ENCODE measurements at regions not wholly inside any gene's neighbourhood (a gene's known extent, or its start where the extent isn't known, plus 50 kb on each side); places are given as distances from the start of the nearest gene placed in this dataset.
A peak's percentile ranks its signal among the peaks of the same experiment; 100 is the strongest.

DNA sequence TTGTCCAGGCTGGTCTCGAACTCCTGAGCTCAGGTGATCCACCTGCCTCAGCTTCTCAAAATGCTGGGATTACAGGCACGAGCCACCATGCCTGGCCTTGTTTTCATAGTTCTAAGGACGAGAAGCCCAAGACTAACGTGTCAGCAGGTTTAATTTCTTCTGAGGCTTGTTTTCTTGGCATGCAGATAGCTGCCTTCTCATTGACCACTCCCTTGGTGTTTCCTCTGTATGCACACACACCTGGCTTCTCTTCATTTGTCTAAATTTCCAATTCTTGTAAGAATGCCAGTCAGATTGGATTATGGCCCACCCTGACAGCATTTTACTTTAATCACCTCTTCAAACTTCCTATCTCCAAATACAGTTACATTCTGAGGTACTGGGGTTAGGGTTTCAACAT, 72.5 kb upstream of the CTSC start:
- 77 to 82% methylated on average over 4 of the region's 4 CpGs for WGBS, 2 donors
- ATAC-seq (ENCODE audit: low FRiP score in 2 of 2) = no peak

DNA sequence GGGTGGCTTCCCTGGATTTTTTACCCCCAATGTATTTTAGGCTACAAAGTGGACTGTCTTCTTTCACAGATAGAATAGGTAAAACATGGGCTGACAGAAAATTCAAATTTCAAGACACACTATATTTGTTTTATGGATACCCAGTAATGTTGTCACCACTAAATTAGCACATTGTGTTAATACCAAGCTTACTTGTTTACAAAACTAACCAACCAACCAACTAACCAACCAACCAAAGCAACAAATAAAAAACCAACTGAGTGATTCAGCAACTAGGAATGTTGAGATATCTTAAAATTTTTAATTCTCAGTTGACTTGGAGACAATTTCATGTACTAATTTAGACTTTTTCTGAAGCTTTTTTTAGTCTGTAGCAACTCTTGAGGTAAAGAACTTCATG, 69.3 kb upstream of the CTSC start:
- H3K27ac ChIP-seq = no peak overlapping the region
- peaks cover 9 to 20% (median 14%) of the 10 kb centered on the region in 4 donors for H3K4me1 ChIP-seq
- H3K27me3 ChIP-seq = no peaks in the 10 kb centered on the region
- ATAC-seq (ENCODE audit: low FRiP score in 2 of 2) (no peak), DNase-seq (no peak)
- H3K9me3 ChIP-seq = no peaks in the 10 kb centered on the region
- no peaks in the 10 kb centered on the region for H3K36me3 ChIP-seq
- no peak overlapping the region for H3K4me3 ChIP-seq
- TF ChIP-seq EP300 (IDR thresholded peaks at IDR 0.05) (no peak), POLR2AphosphoS5 (IDR thresholded peaks at IDR 0.05) (no peak), POLR2A (IDR thresholded peaks at IDR 0.05) (no peak)
- TF ChIP-seq, protein P1, sequence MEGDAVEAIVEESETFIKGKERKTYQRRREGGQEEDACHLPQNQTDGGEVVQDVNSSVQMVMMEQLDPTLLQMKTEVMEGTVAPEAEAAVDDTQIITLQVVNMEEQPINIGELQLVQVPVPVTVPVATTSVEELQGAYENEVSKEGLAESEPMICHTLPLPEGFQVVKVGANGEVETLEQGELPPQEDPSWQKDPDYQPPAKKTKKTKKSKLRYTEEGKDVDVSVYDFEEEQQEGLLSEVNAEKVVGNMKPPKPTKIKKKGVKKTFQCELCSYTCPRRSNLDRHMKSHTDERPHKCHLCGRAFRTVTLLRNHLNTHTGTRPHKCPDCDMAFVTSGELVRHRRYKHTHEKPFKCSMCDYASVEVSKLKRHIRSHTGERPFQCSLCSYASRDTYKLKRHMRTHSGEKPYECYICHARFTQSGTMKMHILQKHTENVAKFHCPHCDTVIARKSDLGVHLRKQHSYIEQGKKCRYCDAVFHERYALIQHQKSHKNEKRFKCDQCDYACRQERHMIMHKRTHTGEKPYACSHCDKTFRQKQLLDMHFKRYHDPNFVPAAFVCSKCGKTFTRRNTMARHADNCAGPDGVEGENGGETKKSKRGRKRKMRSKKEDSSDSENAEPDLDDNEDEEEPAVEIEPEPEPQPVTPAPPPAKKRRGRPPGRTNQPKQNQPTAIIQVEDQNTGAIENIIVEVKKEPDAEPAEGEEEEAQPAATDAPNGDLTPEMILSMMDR (IDR thresholded peaks at IDR 0.05) = no peak

More for the DNA sequence above, 72.5 kb upstream of the CTSC start:
- H3K9me3 ChIP-seq = no peaks in the 10 kb centered on the region
- no peak for DNase-seq
- no peak overlapping the region for H3K27ac ChIP-seq
- H3K36me3 ChIP-seq = no peaks in the 10 kb centered on the region
- TF ChIP-seq POLR2AphosphoS5 (IDR thresholded peaks at IDR 0.05) (no peak), EP300 (IDR thresholded peaks at IDR 0.05) (no peak), POLR2A (IDR thresholded peaks at IDR 0.05) (no peak)
- TF ChIP-seq, protein P1 (IDR thresholded peaks at IDR 0.05) = no peak
- H3K4me3 ChIP-seq = no peak overlapping the region
- H3K27me3 ChIP-seq = no peaks in the 10 kb centered on the region
- H3K4me1 ChIP-seq = peaks cover 5 to 16% (median 13%) of the 10 kb centered on the region in 4 donors

DNA sequence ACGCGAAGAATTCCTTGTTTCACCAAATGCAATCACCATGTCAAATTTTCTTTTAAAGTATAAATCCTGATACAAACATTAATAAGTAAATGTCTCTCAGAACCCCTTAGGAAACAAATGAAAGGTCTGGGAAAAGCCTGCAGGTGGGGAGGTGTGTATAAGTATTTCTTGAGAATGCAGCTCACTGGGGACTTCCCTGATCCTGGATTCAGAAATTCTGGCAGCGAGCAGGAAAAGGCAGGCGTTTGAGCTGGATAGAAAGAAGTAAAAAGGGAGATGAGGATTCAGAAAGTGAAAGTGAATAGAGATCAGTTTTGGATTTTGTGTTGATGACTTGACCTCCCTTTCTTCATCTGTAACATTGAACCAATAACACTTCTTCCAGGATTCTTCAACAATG, 68.3 kb upstream of the CTSC start:
- WGBS, 2 donors = 71 to 78% methylated on average over 4 of the region's 4 CpGs
- TF ChIP-seq EP300 (IDR thresholded peaks at IDR 0.05) (no peak), POLR2A (IDR thresholded peaks at IDR 0.05) (no peak), POLR2AphosphoS5 (IDR thresholded peaks at IDR 0.05) (no peak)

DNA sequence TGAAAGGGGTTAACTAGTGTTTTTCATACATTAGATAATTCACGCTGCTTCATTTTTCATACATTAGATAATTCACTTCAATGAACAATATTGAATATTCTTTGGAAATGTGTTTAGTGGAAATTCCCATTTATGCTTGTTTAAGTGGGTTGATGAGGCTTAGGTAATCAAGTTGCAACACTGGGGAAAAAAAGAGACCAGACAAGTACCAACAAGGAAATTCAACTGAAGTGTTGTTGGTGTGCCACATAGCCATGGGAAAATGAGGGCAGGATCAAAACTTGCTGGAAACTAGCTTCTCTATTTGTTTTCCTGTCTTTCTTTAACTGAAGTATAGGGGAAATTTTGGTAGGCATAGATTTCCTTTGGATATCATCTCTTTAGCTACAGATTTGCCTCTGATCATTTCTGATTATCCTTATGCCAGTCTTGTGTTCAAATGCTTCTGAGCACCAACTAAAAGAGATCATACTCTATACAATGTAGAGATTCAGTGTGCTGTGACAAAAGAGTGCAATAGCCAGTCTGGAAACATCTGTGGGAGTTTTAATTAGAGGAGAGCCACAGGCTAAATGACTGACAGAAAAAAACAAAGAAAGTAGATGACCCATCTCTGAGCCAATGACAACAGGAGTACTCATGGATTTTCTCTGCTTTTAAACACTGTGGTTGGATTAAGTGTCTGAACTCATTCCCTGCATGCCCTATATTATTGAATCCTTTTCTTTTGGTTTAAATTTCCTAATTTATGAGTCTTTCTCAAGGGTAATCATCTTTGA, 67.6 kb upstream of the CTSC start:
- no peak for DNase-seq
- H3K4me3 ChIP-seq = no peak overlapping the region
- H3K27ac ChIP-seq = peak overlapping the region in 1 of 4 donors; percentile 15

More for the DNA sequence above, 68.3 kb upstream of the CTSC start:
- no peak overlapping the region for H3K27ac ChIP-seq
- H3K27me3 ChIP-seq = no peaks in the 10 kb centered on the region
- peaks cover 9 to 20% (median 14%) of the 10 kb centered on the region in 4 donors for H3K4me1 ChIP-seq
- no peaks in the 10 kb centered on the region for H3K9me3 ChIP-seq
- no peaks in the 10 kb centered on the region for H3K36me3 ChIP-seq
- ATAC-seq (ENCODE audit: low FRiP score in 2 of 2) (no peak), DNase-seq (no peak)
- H3K4me3 ChIP-seq = no peak overlapping the region

DNA sequence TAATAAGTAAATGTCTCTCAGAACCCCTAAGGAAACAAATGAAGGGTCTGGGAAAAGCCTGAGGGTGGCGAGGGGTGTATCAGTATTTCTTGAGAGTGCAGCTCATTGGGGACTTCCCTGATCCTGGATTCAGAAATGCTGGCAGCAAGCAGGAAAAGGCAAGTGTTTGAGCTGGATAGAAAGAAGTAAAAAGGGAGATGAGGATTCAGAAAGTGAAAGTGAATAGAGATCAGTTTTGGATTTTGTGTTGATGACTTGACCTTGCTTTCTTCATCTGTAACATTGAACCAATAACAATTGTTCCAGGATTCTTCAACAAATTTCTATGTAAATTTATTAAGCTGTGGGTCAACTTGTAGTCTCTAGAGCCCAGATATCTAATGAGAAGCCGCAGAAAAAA, 66.9 kb upstream of the CTSC start:
- WGBS, 2 donors = 59 to 78% methylated on average over 2 of the region's 2 CpGs
- Histone ChIP-seq H3K27ac (peak overlapping the region in 1 of 4 donors; percentile 15), H3K4me3 (no peak overlapping the region), H3K4me1 (peaks cover 9 to 20% (median 14%) of the 10 kb centered on the region in 4 donors), H3K36me3 (no peaks in the 10 kb centered on the region), H3K27me3 (no peaks in the 10 kb centered on the region), H3K9me3 (no peaks in the 10 kb centered on the region)
- no peak for DNase-seq
- ATAC-seq (ENCODE audit: low FRiP score in 2 of 2) = no peak
- no peak for TF ChIP-seq POLR2A (IDR thresholded peaks at IDR 0.05)
- TF ChIP-seq, protein P1 (IDR thresholded peaks at IDR 0.05) = no peak
- no peak for TF ChIP-seq EP300 (IDR thresholded peaks at IDR 0.05)
- no peak for TF ChIP-seq POLR2AphosphoS5 (IDR thresholded peaks at IDR 0.05)

More for the DNA sequence above, 67.6 kb upstream of the CTSC start:
- 67 to 82% methylated on average over 1 of the region's 1 CpG for WGBS, 2 donors
- H3K9me3 ChIP-seq = no peaks in the 10 kb centered on the region
- H3K4me1 ChIP-seq = peaks cover 9 to 20% (median 14%) of the 10 kb centered on the region in 4 donors
- ATAC-seq (ENCODE audit: low FRiP score in 2 of 2) = no peak
- no peaks in the 10 kb centered on the region for H3K27me3 ChIP-seq
- H3K36me3 ChIP-seq = no peaks in the 10 kb centered on the region
- TF ChIP-seq, protein P1 (IDR thresholded peaks at IDR 0.05) = no peak
- peak in 1 of 4 donors; percentile 42 for TF ChIP-seq EP300 (IDR thresholded peaks at IDR 0.05)
